Mesendoderm (in vitro differentiated cells): ENCODE measurements at regions not wholly inside any gene's neighbourhood (a gene's known extent, or its start where the extent isn't known, plus 50 kb on each side); places are given as distances from the start of the nearest gene placed in this dataset.

Source experiments
- DNase-seq: peaks from one replicate; pipeline ENCODE4 v3.0.0; 2013
- H2AK5ac ChIP-seq: 2 replicates; pipeline ENCODE4 v1.6.1; 2013; ENCODE audit warnings: low read length, inconsistent platforms
- H2BK120ac ChIP-seq: 2 replicates; pipeline ENCODE4 v1.6.1; 2013; ENCODE audit warnings: low read depth, mild to moderate bottlenecking, low read length, moderate library complexity, mixed read lengths
- H2BK15ac ChIP-seq: replicated peaks from 2 replicates; pipeline ENCODE4 v1.6.1; 2013; ENCODE audit warnings: low read depth, mild to moderate bottlenecking, moderate library complexity
- H2BK5ac ChIP-seq: 2 replicates; pipeline ENCODE4 v1.6.1; 2013; ENCODE audit warnings: low read length, inconsistent platforms
- H3K18ac ChIP-seq: 2 replicates; pipeline ENCODE4 v1.6.1; 2013; ENCODE audit warnings: mild to moderate bottlenecking, low read length, mixed read lengths
- H3K23ac ChIP-seq: one replicate; pipeline ENCODE4 v1.6.1; 2013; ENCODE audit warnings: low read length
- H3K27ac ChIP-seq: 2 replicates; pipeline ENCODE4 v1.5.1; 2013; ENCODE audit warnings: low read depth, mild to moderate bottlenecking, inconsistent platforms, low read length, moderate library complexity
- H3K27me3 ChIP-seq: 2 replicates; pipeline ENCODE4 v1.6.1; 2013; ENCODE audit warnings: low read length, control low read depth, mild to moderate bottlenecking, inconsistent platforms; ENCODE audit not compliant: insufficient read depth, poor library complexity
- H3K36me3 ChIP-seq: 2 replicates; pipeline ENCODE4 v1.6.1; 2013; ENCODE audit warnings: low read length, inconsistent platforms; ENCODE audit not compliant: control insufficient read depth, insufficient read depth
- H3K4ac ChIP-seq: one replicate; pipeline ENCODE4 v1.6.1; 2013; ENCODE audit warnings: low read depth, mild to moderate bottlenecking, low read length, moderate library complexity
- H3K4me1 ChIP-seq: 2 replicates; pipeline ENCODE4 v1.6.1; 2013; ENCODE audit warnings: low read depth, low read length, inconsistent platforms; ENCODE audit not compliant: control insufficient read depth
- H3K4me2 ChIP-seq: 2 replicates; pipeline ENCODE4 v1.6.1; 2013; ENCODE audit warnings: low read length
- H3K4me3 ChIP-seq: 2 replicates; pipeline ENCODE4 v1.5.1; 2013; ENCODE audit warnings: mild to moderate bottlenecking, low read length
- H3K56ac ChIP-seq: one replicate; pipeline ENCODE4 v1.6.1; 2013; ENCODE audit warnings: low read length
- H3K79me1 ChIP-seq: 2 replicates; pipeline ENCODE4 v1.6.1; 2013; ENCODE audit warnings: low read length, inconsistent platforms
- H3K79me2 ChIP-seq: 2 replicates; pipeline ENCODE4 v1.6.1; 2013; ENCODE audit warnings: mild to moderate bottlenecking, low read length; ENCODE audit not compliant: control insufficient read depth, insufficient read depth
- H3K9ac ChIP-seq: 2 replicates; pipeline ENCODE4 v1.6.1; 2013; ENCODE audit warnings: low read length, inconsistent platforms
- H4K5ac ChIP-seq: one replicate; pipeline ENCODE4 v1.6.1; 2013; ENCODE audit warnings: low read length
- H4K8ac ChIP-seq: one replicate; pipeline ENCODE4 v1.6.1; 2013; ENCODE audit warnings: low read depth, mild to moderate bottlenecking, control low read depth, low read length, moderate library complexity
- WGBS: extraction: QIAGEN DNeasy Blood & Tissue Kit; methylation state at CpG from one replicate; pipeline ENCODE4 v1.1.7; 2013; ENCODE audit warnings: low lambda C conversion rate, missing lambda C conversion rate; ENCODE audit not compliant: insufficient coverage; ENCODE audit errors: extremely low coverage; 5-methylcytosine and 5-hydroxymethylcytosine counted together

DNA sequence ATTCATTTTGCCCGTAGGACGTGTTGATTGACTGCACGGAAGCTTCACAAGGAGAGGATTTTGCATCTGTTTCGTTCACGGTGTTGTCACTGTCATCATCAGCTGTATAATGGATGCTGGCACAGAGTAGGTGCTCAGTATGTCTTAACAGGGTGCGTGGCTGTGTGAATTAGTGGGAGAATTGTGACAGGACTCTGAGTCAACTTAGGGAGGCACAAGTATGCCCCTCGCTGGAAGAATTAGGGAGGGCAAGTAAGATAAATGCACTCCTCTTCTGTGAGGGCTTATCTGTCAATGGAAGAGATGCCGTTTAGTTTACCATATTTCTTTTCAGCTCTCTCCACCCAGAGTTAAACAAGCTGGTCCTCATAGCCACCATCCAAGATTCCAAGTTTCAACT, 107.2 kb downstream of the TRIML1 start:
- no peak overlapping the region for H2BK120ac ChIP-seq
- no peak overlapping the region for H3K4me2 ChIP-seq
- no CpG with 5 or more reads among the region's 8 CpGs for WGBS
- H3K4me3 ChIP-seq: no peak overlapping the region
- no peaks in the 10 kb centered on the region for H3K79me1 ChIP-seq
- no peak overlapping the region for H4K8ac ChIP-seq
- no peak overlapping the region for H2BK5ac ChIP-seq
- no peaks in the 10 kb centered on the region for H3K36me3 ChIP-seq
- no peak overlapping the region for H2BK15ac ChIP-seq
- H3K18ac ChIP-seq: no peak overlapping the region
- no peak overlapping the region for H3K27ac ChIP-seq
- peak; percentile 72 for DNase-seq
- H2AK5ac ChIP-seq: no peak overlapping the region
- no peak overlapping the region for H3K23ac ChIP-seq
- H3K9ac ChIP-seq: no peak overlapping the region
- no peak overlapping the region for H4K5ac ChIP-seq
- no peak overlapping the region for H3K4ac ChIP-seq
- no peaks in the 10 kb centered on the region for H3K4me1 ChIP-seq
- H3K27me3 ChIP-seq: no peaks in the 10 kb centered on the region
- H3K56ac ChIP-seq: no peak overlapping the region
- no peaks in the 10 kb centered on the region for H3K79me2 ChIP-seq

DNA sequence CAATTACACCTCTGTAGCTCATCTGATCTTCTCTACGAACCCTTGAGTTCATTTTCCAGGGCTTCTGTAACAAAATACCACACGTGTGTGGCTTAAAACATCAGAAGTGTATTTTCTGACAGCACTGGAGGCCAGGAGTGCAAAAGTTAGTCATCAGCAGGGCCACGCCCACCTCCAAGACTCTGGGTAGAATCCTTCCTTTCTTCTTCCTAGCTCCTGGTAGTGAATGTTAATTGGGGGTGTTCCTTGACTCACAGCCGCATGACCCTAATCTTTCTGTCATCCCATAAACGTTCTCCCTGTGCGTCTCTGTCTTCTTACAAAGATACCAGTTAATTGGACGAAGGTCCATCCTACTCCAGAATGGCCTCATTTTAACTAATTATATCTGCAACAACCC, 115.0 kb downstream of the TRIML1 start:
- Histone ChIP-seq H2BK15ac (no peak overlapping the region), H3K4me3 (no peak overlapping the region), H4K8ac (no peak overlapping the region), H2BK120ac (no peak overlapping the region), H3K18ac (no peak overlapping the region), H3K36me3 (no peaks in the 10 kb centered on the region), H3K79me1 (no peaks in the 10 kb centered on the region), H4K5ac (no peak overlapping the region), H3K79me2 (no peaks in the 10 kb centered on the region), H3K27me3 (no peaks in the 10 kb centered on the region), H2BK5ac (no peak overlapping the region), H3K4me2 (no peak overlapping the region), H3K23ac (no peak overlapping the region), H2AK5ac (no peak overlapping the region), H3K4ac (no peak overlapping the region), H3K4me1 (no peaks in the 10 kb centered on the region), H3K27ac (no peak overlapping the region), H3K9ac (no peak overlapping the region), H3K56ac (no peak overlapping the region)
- no peak for DNase-seq
- WGBS: no CpG with 5 or more reads among the region's 7 CpGs

DNA sequence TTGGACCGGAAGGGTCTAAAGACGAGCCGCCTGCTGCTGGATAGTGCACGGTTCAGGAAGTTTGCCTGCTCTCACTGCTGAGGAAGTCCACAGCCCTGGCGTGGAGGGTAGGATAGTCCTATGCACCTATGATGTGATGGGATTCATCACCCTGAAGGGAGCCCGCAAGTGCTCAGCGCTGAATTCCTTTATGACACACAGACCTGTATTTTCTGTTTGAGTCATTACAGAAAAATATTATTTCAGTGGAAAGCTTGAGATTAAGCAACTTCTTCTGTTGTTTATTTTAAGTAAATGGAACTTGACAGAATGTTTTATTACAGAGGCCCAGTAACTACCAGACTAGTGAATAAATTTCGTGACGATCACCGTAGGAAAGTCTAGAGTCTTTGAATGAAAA, 123.2 kb downstream of the TRIML1 start:
- H3K79me2 ChIP-seq: no peaks in the 10 kb centered on the region
- WGBS: no CpG with 5 or more reads among the region's 10 CpGs

DNA sequence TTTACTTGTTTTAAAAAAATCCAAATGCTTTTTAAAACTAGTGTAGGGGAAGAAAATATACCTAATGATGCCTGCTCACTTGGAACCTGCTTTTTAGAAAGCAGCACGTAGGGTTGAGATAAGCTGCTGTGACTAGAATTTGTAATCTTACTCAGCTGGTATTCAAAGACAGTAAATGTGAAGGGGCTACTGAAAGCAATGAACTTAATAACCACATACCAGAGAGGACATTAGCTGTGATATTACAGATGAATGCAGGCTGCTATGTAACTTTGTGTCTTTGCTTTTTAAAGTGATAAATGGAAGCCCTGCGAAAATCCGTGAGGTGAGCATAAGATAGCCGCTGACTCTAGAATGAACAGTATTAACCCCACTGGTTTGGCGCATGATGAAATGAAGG, 124.1 kb downstream of the TRIML1 start:
- Histone ChIP-seq H3K56ac (no peak overlapping the region), H2AK5ac (no peak overlapping the region), H3K79me1 (no peaks in the 10 kb centered on the region), H3K36me3 (no peaks in the 10 kb centered on the region), H2BK120ac (no peak overlapping the region), H3K4me1 (no peaks in the 10 kb centered on the region), H3K27ac (no peak overlapping the region), H3K9ac (no peak overlapping the region), H2BK5ac (no peak overlapping the region), H3K4ac (no peak overlapping the region), H3K79me2 (no peaks in the 10 kb centered on the region), H3K23ac (no peak overlapping the region), H3K4me2 (no peak overlapping the region), H2BK15ac (no peak overlapping the region), H3K27me3 (no peaks in the 10 kb centered on the region), H4K8ac (no peak overlapping the region), H4K5ac (no peak overlapping the region), H3K18ac (no peak overlapping the region), H3K4me3 (no peak overlapping the region)
- WGBS: no CpG with 5 or more reads among the region's 5 CpGs
- DNase-seq: no peak

More for the DNA sequence above, 123.2 kb downstream of the TRIML1 start:
- Histone ChIP-seq H3K4ac (no peak overlapping the region), H3K9ac (no peak overlapping the region), H3K27me3 (no peaks in the 10 kb centered on the region), H3K79me1 (no peaks in the 10 kb centered on the region), H3K18ac (no peak overlapping the region), H4K8ac (no peak overlapping the region), H2BK15ac (no peak overlapping the region), H3K4me2 (no peak overlapping the region), H3K4me3 (no peak overlapping the region), H2BK5ac (no peak overlapping the region), H3K23ac (no peak overlapping the region), H3K36me3 (no peaks in the 10 kb centered on the region), H3K4me1 (no peaks in the 10 kb centered on the region), H2BK120ac (no peak overlapping the region), H3K27ac (no peak overlapping the region), H3K56ac (no peak overlapping the region), H4K5ac (no peak overlapping the region), H2AK5ac (no peak overlapping the region)
- DNase-seq: no peak

DNA sequence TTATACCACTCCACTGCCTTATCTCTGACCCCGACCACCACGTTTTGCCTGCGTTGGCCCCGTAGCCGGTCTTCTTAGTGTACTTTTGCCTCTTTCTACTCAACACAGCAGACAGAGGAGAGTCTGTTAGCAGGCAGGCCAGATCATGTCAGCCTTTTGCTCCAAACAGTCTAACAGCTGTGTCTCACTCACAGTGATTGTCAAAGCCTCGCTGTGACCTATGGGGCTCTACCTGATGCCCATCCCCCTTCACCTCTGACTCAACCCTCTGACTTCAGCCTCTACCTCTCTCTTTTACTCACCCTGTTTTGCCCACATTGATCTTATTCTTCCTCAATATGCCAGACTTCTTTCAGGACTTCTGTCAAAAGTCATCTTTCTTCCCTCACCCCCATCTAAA, 127.1 kb downstream of the TRIML1 start:
- no peak overlapping the region for H3K27ac ChIP-seq
- WGBS: no CpG with 5 or more reads among the region's 6 CpGs

DNA sequence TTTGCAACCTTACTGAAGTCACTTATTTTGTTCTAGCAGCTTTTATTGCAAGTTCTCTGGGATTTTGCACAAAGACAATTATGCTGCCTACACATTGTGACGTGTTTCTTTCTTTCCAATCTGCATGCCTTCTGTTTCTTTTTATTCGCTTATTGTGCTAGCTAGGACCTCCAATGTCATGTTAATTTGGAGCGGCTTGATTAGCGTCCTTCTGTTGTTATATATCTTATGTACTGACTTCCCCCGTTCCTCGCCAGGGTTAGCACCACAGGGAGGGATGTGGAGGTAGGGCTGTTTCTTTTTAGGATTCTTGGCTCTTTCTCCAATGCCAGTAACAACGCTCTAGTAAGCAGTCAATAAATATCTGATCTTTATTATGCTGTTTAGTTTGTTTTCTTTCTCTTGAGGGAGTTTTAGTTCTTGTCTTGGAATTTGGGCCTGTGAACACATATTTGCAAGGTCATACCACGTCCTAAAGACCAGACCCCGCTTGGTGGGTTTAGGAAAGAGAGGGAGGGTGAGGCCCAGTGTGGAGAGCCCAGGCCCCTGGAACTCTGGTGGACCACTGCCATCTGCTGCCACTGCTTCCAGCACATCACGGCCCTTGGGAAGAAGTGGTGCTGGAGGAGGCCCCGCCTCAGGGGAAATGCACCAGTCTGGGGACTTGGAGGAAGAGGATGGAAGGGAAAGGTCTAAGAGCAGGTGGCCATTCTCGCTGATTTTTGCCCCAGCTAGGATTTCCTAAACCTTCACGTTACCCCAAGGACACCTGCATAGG, 129.1 kb downstream of the TRIML1 start:
- Histone ChIP-seq H2BK15ac (no peak overlapping the region), H3K4me3 (no peak overlapping the region), H4K8ac (no peak overlapping the region), H3K27me3 (no peaks in the 10 kb centered on the region), H3K79me2 (no peaks in the 10 kb centered on the region), H3K56ac (no peak overlapping the region), H3K23ac (no peak overlapping the region), H3K9ac (no peak overlapping the region), H3K79me1 (no peaks in the 10 kb centered on the region), H3K18ac (no peak overlapping the region), H3K4me2 (no peak overlapping the region), H4K5ac (no peak overlapping the region), H2BK5ac (no peak overlapping the region), H3K4me1 (no peaks in the 10 kb centered on the region), H2BK120ac (no peak overlapping the region), H3K27ac (no peak overlapping the region), H3K4ac (no peak overlapping the region), H2AK5ac (no peak overlapping the region), H3K36me3 (no peaks in the 10 kb centered on the region)
- no CpG with 5 or more reads among the region's 13 CpGs for WGBS
- no peak for DNase-seq

More for the DNA sequence above, 127.1 kb downstream of the TRIML1 start:
- no peak overlapping the region for H4K8ac ChIP-seq
- H3K79me1 ChIP-seq: no peaks in the 10 kb centered on the region
- no peak overlapping the region for H3K4me2 ChIP-seq
- H3K4ac ChIP-seq: no peak overlapping the region
- H3K4me3 ChIP-seq: no peak overlapping the region
- H3K9ac ChIP-seq: no peak overlapping the region
- no peak overlapping the region for H2BK5ac ChIP-seq
- H3K79me2 ChIP-seq: no peaks in the 10 kb centered on the region
- no peaks in the 10 kb centered on the region for H3K36me3 ChIP-seq
- H2BK15ac ChIP-seq: no peak overlapping the region
- no peak overlapping the region for H2AK5ac ChIP-seq
- no peak overlapping the region for H2BK120ac ChIP-seq
- DNase-seq: no peak
- H3K56ac ChIP-seq: no peak overlapping the region
- no peaks in the 10 kb centered on the region for H3K27me3 ChIP-seq
- H3K23ac ChIP-seq: no peak overlapping the region
- H4K5ac ChIP-seq: no peak overlapping the region
- no peaks in the 10 kb centered on the region for H3K4me1 ChIP-seq
- H3K18ac ChIP-seq: no peak overlapping the region
